Fibroblast of lung (primary cell): ENCODE measurements at regions not wholly inside any gene's neighbourhood (a gene's known extent, or its start where the extent isn't known, plus 50 kb on each side); places are given as distances from the start of the nearest gene placed in this dataset.

Experiments
- DNase-seq, 2 donors: peaks; one replicate each; pipeline versions ENCODE4 v3.0.0 to v3.0.0-alpha.2; 2010; ENCODE audit warnings: low read depth in 2 of 2
- H2AFZ ChIP-seq: 2 replicates; pipeline ENCODE4 v1.5.1; 2012; ENCODE audit warnings: low read length, control low read depth, inconsistent platforms
- H3K27ac ChIP-seq: 2 replicates; pipeline ENCODE4 v1.5.1; 2011; ENCODE audit warnings: low read length, control low read depth; ENCODE audit not compliant: insufficient read depth
- H3K27me3 ChIP-seq: 2 replicates; pipeline ENCODE4 v1.5.1; 2011; ENCODE audit warnings: mild to moderate bottlenecking, low read length; ENCODE audit not compliant: control insufficient read depth, insufficient read depth
- H3K36me3 ChIP-seq: 2 replicates; pipeline ENCODE4 v1.5.1; 2011; ENCODE audit warnings: low read length; ENCODE audit not compliant: control insufficient read depth, insufficient read depth
- H3K4me1 ChIP-seq: 2 replicates; pipeline ENCODE4 v1.5.1; 2011; ENCODE audit warnings: low read length; ENCODE audit not compliant: control insufficient read depth, insufficient read depth; ENCODE audit errors: extremely low read depth
- H3K4me2 ChIP-seq: 2 replicates; pipeline ENCODE4 v1.5.1; 2011; ENCODE audit warnings: low read length, control low read depth; ENCODE audit not compliant: insufficient read depth; ENCODE audit errors: extremely low read depth
- H3K4me3 ChIP-seq, 4 experiments: fragments of 200-600 bp in 1 of 4; sonication (generic) in 1 of 4; replicated peaks in 1 of 4; 2 replicates each; pipeline ENCODE4 v1.5.1; 2011 to 2016; ENCODE audit warnings: low read length in 4 of 4, low read depth in 3 of 4, mild to moderate bottlenecking in 3 of 4, control low read depth in 2 of 4, inconsistent platforms in 1 of 4, mixed read lengths in 1 of 4; ENCODE audit not compliant: insufficient read depth in 1 of 4; ENCODE audit errors: control extremely low read depth in 1 of 4
- H3K79me2 ChIP-seq: 2 replicates; pipeline ENCODE4 v1.5.1; 2012; ENCODE audit warnings: mild to moderate bottlenecking, low read length, inconsistent platforms; ENCODE audit not compliant: control insufficient read depth, insufficient read depth
- H3K9ac ChIP-seq: 2 replicates; pipeline ENCODE4 v1.5.1; 2011; ENCODE audit warnings: mild to moderate bottlenecking, low read length, control low read depth; ENCODE audit not compliant: insufficient read depth
- H3K9me3 ChIP-seq: 2 replicates; pipeline ENCODE4 v1.5.1; 2012; ENCODE audit warnings: low read depth, low read length; ENCODE audit not compliant: control insufficient read depth, insufficient read depth
- H4K20me1 ChIP-seq: 2 replicates; pipeline ENCODE4 v1.5.1; 2011; ENCODE audit warnings: low read length; ENCODE audit not compliant: control insufficient read depth, insufficient read depth; ENCODE audit errors: extremely low read depth
- EZH2 ChIP-seq: IDR thresholded peaks from 2 replicates; pipeline ENCODE4 v1.5.1; 2012; ENCODE audit warnings: low read length, control low read depth, mild to moderate bottlenecking; ENCODE audit errors: missing control alignments
- TF ChIP-seq, protein P1 (sequence below), 2 donors: IDR thresholded peaks in 1 of 2; conservative IDR thresholded peaks in 1 of 2; 1 replicate in 1 of 2; 2 replicates in 1 of 2; pipeline ENCODE4 v1.5.1; 2011 to 2012; ENCODE audit warnings: low read length in 2 of 2, control low read depth in 1 of 2, inconsistent platforms in 1 of 2, low read depth in 1 of 2, mild to moderate bottlenecking in 1 of 2

- H4K20me1 ChIP-seq: no peaks in the 10 kb centered on the region
- H3K27me3 ChIP-seq: no peaks in the 10 kb centered on the region
- H3K27ac ChIP-seq: peak overlapping the region; percentile 29
- H3K9ac ChIP-seq: no peak overlapping the region
- no peaks in the 10 kb centered on the region for H3K9me3 ChIP-seq
- no peaks in the 10 kb centered on the region for H3K4me1 ChIP-seq
- H3K4me3 ChIP-seq: no peak overlapping the region
- peak in 1 of 2 donors; percentile 97 for DNase-seq
- no peaks in the 10 kb centered on the region for H3K79me2 ChIP-seq
- H3K4me2 ChIP-seq: no peak overlapping the region
- no peak for TF ChIP-seq EZH2
- TF ChIP-seq, protein P1, sequence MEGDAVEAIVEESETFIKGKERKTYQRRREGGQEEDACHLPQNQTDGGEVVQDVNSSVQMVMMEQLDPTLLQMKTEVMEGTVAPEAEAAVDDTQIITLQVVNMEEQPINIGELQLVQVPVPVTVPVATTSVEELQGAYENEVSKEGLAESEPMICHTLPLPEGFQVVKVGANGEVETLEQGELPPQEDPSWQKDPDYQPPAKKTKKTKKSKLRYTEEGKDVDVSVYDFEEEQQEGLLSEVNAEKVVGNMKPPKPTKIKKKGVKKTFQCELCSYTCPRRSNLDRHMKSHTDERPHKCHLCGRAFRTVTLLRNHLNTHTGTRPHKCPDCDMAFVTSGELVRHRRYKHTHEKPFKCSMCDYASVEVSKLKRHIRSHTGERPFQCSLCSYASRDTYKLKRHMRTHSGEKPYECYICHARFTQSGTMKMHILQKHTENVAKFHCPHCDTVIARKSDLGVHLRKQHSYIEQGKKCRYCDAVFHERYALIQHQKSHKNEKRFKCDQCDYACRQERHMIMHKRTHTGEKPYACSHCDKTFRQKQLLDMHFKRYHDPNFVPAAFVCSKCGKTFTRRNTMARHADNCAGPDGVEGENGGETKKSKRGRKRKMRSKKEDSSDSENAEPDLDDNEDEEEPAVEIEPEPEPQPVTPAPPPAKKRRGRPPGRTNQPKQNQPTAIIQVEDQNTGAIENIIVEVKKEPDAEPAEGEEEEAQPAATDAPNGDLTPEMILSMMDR (conservative IDR thresholded peaks at IDR 0.05 in 1 of 2, IDR thresholded peaks at IDR 0.05 in 1 of 2; ENCODE audit: low read depth in 1 of 2, low read length in 2 of 2): no peak
- peak overlapping the region; percentile 4 for H2AFZ ChIP-seq
- H3K36me3 ChIP-seq: no peaks in the 10 kb centered on the region
Measured at GRCh38 chr9:107894572-107895261, 405.1 kb upstream of the KLF4 start.

DNA sequence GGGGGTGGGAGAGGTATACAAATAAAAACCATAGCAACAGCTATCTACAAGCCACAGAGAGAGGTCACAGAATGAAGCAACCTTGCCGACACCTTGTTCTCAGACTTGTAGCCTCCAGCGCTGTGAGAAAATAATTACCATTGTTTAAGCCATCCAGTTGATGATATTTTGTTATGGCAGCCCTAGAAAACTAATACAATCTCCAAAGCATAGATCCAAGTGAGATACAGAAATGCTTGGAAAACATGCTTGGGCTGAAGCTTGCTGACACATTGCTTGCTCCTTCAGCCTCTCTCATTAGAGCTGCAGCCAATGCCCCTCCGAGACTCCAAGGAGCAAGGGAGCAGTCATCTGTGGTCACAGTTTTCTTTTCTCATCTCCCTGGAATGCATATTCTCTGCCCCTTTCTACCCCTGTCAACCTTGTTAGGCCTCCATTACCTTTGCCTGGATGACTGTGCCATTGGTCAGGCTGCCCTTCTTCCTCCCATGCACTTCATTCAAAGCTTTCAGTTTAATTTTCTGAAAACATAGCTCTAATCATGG is 401.4 kb upstream of the KLF4 start:
- H3K36me3 ChIP-seq: no peaks in the 10 kb centered on the region
- no peak overlapping the region for H3K9ac ChIP-seq
- no peak overlapping the region for H2AFZ ChIP-seq
- TF ChIP-seq EZH2: no peak
- TF ChIP-seq, protein P1 (conservative IDR thresholded peaks at IDR 0.05 in 1 of 2, IDR thresholded peaks at IDR 0.05 in 1 of 2; ENCODE audit: low read depth in 1 of 2, low read length in 2 of 2): no peak
- H3K4me1 ChIP-seq: no peaks in the 10 kb centered on the region
- H3K9me3 ChIP-seq: no peaks in the 10 kb centered on the region
- H3K79me2 ChIP-seq: no peaks in the 10 kb centered on the region
- DNase-seq: peak in 1 of 2 donors; percentile 49
- no peak overlapping the region for H3K4me2 ChIP-seq
- no peak overlapping the region for H3K27ac ChIP-seq
- no peaks in the 10 kb centered on the region for H4K20me1 ChIP-seq
- no peak overlapping the region for H3K4me3 ChIP-seq
- no peaks in the 10 kb centered on the region for H3K27me3 ChIP-seq

GRCh38 chr9:107888773-107889227 is 399.2 kb upstream of the KLF4 start:
- no peaks in the 10 kb centered on the region for H3K79me2 ChIP-seq
- TF ChIP-seq, protein P1 (conservative IDR thresholded peaks at IDR 0.05 in 1 of 2, IDR thresholded peaks at IDR 0.05 in 1 of 2; ENCODE audit: low read depth in 1 of 2, low read length in 2 of 2): no peak
- no peak for TF ChIP-seq EZH2
- H3K4me1 ChIP-seq: no peaks in the 10 kb centered on the region

More at GRCh38 chr9:107888773-107889227, 399.2 kb upstream of the KLF4 start:
- no peak overlapping the region for H3K4me2 ChIP-seq
- H3K27ac ChIP-seq: no peak overlapping the region
- H3K36me3 ChIP-seq: no peaks in the 10 kb centered on the region
- no peaks in the 10 kb centered on the region for H3K9me3 ChIP-seq
- no peaks in the 10 kb centered on the region for H4K20me1 ChIP-seq
- H3K27me3 ChIP-seq: no peaks in the 10 kb centered on the region
- no peak overlapping the region for H2AFZ ChIP-seq
- H3K4me3 ChIP-seq: no peak overlapping the region
- H3K9ac ChIP-seq: no peak overlapping the region
- peak in 1 of 2 donors; percentile 37 for DNase-seq
